ENCODE measurements at regions not wholly inside any gene's neighbourhood (a gene's known extent, or its start where the extent isn't known, plus 50 kb on each side); places are given as distances from the start of the nearest gene placed in this dataset.
"Not testable (repeated sequence)": the region's sequence is repeated elsewhere in the genome, so short reads cannot be mapped to it uniquely, and the experiment has no call there.

GRCh38 chr19:27892500-27892899 is 1320.5 kb downstream of the UQCRFS1 start:
- no peak for DNase-seq

DNA sequence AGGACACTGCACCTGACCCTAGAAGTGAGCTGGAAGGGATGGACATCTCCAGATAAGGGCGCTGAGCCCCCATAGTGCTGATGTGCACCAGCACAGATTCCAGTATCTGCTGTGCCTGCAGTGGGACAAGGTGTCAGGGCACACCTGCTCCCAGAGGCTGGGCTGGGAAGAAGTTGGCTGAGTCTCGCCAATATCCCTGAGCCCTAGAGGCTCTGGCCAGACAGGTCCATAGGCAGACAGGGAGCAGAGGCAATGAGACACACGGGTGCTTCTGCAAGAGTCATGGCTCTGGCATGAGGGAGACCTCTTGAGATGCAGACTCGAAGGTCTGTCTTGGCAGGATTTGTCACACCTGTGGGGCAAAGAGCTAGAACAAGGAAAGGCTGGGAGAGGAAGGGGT is 1321.5 kb downstream of the UQCRFS1 start:
- no peak for DNase-seq

GRCh38 chr19:27890696-27891095 is 1322.3 kb downstream of the UQCRFS1 start:
- DNase-seq: no peak

DNA sequence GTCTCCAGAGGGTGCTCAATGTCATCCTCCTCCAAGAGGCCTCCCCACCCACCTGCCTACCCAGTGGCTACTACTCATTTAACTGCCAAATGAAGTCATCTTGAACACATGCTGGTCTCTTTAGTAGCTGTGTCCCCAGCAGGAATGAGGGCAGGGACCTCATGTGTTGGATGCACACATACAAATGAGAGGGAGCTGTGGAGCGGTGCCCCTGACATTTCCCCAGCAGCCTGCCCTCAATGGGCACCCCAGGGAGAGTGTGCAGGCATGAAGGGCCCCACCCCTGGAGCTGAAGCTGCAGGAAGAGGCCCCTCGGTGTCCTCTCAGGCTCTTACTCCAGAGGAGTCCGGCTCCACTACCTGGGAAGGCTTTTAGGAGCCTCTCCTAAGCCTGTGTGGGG is 1322.7 kb downstream of the UQCRFS1 start:
- no peak for DNase-seq

DNA sequence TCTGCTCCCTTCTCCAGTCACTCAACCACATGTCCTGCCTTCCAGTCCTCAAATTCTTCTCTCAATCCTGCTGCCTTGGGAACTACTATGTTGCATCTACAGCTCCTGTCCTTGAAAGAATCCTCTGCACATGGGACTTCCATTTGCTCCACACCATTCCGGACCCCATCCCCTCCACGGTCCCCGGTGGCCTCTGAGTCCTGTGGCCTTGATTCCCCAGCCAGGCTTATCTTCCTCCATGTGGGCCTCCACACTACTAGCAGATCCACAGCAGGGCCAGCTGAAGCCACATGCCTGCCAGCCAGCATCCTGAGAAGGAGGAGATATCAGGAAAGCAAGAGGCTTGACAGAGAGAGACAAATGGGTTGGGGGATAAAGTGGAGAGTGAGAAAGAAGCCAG is 1323.8 kb downstream of the UQCRFS1 start:
- no peak for DNase-seq

GRCh38 chr19:27887946-27888345 is 1325.0 kb downstream of the UQCRFS1 start:
- no peak for DNase-seq

- no peak for DNase-seq
Observed at GRCh38 chr19:27885359-27885758, 1327.6 kb downstream of the UQCRFS1 start.

GRCh38 chr19:27884376-27884775 is 1328.6 kb downstream of the UQCRFS1 start:
- DNase-seq: no peak

- DNase-seq: no peak
Observed at GRCh38 chr19:27881213-27881612, 1331.7 kb downstream of the UQCRFS1 start.

DNA sequence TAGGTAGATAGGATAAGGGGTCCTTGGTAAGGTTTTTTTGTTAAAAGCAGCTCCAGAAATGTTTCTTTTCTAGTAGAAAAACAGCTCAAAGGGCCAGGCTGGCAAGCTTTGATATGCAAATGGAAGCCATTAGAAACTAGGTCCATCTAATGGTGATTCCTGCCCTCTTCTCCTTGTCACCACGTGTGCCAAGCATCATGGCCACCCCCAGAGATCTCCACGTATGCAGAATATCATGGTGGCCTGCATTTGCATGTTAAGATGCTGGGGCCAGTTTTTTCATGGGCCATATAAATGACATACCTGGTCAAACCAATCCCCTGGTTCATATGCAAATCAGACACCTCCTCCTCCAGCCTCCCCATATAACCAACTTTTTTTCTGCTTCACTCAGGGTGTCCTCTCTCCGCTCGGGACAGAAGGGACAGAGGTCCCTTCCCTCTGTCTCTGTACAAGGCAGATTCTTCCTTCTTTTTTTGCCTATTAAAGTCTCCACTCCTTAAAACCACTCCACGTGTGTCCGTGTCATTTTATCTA is 1335.9 kb downstream of the UQCRFS1 start:
- no peak for DNase-seq

GRCh38 chr19:27876489-27876888 is 1336.5 kb downstream of the UQCRFS1 start:
- DNase-seq: no peak

DNA sequence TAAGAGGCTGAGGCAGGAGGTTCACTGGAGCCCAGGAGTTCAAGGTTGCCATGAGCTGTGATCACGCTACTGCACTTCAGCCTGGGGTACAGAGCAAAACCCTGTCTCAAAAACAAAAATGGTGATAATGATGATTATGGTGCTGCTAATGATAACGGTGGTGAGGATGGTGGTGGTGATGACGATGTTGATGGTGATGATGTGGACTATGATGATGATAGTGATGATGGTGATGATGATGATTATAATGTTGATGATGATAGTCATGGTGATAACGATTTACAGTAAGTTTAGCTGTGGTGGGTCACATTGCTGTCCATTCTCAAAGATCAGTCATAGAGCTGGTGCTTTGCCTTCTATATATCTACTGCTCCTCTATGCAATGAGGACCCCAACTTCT is 1340.6 kb downstream of the UQCRFS1 start:
- DNase-seq: no peak

DNA sequence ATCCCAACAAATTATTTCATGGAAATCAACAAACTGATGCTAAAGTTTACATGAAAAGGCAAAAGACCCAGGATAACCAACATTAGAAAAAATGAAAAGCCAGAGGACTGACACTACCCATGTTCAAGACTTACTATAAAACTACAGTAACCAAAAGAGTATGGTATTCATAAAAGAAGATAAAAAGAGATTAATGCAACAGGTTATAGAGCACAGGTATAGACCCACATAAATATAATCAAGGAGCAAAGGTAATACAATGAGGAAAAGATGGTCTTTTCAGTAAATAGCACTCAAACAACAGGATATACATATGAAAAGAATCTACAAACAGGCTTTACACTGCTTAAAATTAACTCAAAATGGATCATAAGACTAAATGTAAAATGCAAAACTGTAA is 1342.7 kb downstream of the UQCRFS1 start:
- DNase-seq: no peak

DNA sequence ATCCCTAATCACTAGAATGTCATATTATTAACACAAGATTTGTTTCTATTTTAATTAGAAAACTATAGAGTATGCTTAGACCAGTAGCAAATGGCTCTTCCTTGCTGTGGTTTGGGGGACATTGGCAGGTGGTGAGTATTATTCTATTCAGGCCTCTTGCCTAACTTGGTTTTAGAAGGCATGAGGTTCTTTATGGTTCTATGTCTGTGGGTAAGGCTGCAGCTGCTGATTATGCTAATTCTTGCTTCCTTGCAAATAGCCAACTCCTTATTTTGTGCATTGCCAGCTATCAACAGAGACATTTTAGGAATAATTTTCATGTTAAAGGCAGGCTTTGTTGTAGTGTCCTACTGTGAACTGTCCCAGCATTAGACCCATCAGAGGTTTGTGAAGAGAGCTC is 1344.9 kb downstream of the UQCRFS1 start:
- no peak for DNase-seq

GRCh38 chr19:27865927-27866777 is 1346.8 kb downstream of the UQCRFS1 start:
- no peak for DNase-seq

DNA sequence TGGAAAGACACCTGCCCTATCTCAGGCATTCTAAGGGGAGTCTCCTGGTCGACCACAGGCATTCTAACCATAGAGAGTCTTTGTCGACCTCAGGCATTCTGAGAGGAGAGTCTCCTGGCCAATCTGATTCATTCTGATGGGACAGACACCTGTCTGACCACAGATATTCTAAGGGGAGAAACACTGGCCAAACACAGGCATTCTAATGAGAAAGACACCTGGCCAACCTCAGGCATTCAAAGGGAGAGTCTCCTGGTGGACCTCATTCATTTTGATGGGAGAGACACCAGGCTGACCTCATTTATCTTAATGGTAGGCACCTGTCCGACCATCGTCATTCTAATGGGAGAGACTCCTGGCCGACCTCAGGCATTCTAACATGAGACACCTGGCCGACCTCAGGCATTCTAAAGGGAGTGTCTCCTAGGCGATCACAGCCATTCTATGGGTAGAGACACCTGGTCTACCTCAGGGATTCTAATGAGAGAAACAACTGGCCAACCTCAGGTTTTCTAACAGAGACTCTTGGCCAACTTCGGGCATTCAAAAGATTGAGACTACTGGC is 1351.5 kb downstream of the UQCRFS1 start:
- no peak for DNase-seq

DNA sequence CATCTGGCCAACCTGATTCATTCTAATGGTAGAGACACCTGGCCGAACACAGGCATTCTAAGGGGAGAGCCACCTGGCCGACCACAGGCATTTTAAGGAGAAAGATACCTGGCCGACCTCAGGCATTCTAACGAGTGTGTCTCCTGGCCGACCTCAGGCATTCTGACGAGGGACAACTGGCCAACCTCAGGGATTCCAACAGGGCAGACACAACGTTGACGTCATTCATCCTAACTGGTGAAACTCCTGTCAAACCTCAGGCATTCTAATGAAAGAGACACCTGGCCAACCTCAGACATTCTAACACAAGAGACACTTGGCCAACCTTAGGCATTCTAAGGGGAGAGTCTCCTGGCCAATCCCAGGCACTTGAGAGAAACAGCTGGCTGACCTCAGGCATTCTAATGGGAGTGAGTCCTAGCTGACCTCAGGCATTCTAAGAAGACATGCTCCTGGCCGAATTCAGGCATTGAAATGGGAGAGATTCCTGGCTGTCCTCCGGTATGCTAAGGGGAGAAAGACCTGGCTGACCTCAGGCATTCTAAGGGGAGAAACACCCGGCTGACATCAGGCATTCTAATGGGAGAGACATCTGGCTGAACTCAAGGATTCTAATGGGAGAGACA is 1352.5 kb downstream of the UQCRFS1 start:
- no peak for DNase-seq

DNA sequence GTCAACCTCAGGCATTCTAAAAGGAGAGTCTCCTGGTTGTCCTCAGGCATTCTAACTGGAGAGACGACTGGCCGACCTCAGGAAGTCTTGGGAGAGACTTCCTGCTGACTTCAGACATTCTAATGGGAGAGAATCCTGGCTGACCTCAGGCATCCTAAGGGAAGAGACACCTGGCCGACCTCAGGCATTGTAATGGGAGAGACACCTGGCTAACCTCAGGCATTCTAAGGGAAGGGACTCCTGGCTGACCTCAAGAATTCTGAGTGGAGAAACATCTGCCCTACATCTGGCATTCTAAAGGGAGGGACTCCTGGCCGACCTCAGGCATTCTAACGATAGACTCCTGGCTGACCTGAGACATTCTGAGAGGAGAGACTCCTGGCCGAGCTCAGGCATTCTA is 1353.3 kb downstream of the UQCRFS1 start:
- DNase-seq: no peak

- no peak for DNase-seq
Observed at GRCh38 chr19:27858981-27859581, 1353.9 kb downstream of the UQCRFS1 start.

DNA sequence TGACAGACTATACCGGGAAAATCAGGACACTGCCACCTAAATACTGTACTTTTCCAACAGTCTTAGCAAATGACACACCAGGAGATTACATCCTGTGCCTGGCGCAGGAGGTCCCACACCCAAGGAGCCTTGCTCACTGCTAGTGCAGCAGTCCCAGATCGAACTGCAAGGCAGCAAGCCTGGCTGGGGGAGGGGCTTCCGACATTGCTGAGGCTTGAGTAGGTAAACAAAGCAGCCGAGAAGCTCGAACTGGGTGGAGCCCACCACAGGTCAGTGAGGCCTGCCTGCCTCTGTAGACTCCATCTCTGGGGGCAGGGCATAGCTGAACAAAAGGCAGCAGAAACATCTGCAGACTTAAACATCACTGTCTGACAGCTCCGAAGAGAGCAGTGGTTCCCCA is 1360.0 kb downstream of the UQCRFS1 start:
- DNase-seq: not testable (repeated sequence)

DNA sequence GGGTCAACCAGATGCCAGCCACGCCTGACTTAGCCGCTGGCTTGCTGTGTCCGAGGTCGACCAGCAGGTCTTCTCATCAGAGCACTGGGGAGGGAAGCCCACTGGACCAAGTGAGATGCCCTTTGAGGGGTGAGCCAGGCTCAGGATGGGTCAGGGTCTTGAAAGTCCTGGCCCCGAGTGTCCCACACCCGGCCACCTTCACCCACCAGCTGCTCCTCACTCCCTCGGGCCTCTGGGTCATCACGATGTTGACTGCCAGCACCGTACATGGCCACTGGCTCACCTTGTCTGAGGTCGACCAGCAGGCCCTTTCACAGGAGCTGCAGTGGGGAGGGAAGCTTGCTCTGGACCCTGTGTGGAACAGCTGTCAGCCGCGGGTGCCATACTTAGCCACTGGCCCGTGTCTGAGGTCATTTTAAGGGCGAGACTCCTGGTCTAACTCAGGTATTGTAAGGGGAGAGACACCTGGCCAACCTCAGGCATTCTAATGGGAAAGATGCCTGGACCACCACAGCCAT is 1361.3 kb downstream of the UQCRFS1 start:
- DNase-seq: no peak

DNA sequence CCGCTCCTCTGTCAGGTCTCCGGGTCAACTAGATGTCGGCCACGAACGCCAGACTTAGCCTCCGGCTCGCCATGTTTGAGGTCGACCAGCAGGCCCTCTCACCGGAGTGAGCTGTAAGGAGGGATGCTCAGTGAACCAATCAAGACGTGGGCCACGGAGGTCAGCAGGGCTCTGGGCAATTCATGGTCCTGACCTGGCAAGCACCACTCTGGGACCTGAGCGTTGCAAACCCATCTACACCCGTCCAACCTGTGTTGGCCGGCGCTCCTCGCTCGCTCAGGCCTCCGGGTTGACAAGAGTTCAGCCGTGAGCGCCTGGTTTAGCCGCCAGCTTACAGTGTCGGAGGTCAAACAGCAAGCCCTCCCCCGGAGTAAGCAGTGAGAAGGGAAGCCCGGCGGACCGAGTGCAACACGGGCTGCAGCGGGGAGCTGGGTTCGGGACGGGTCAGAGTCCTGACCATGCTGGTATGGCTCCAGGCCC is 1361.9 kb downstream of the UQCRFS1 start:
- DNase-seq: no peak

- no peak for DNase-seq
Observed at GRCh38 chr19:27846944-27847343, 1366.0 kb downstream of the UQCRFS1 start.

Data from activated effector memory CD4-positive, alpha-beta T cell treated with anti-CD3 and anti-CD28 coated beads, Interleukin-2, amount 50 U/mL, for 16 hours (primary cell).